ENCODE measurements at regions not wholly inside any gene's neighbourhood (a gene's known extent, or its start where the extent isn't known, plus 50 kb on each side); places are given as distances from the start of the nearest gene placed in this dataset.

- TF ChIP-seq OSR1 (CRISPR knock-in tag; IDR thresholded peaks at IDR 0.05) (no peak), BACH2 (CRISPR knock-in tag; IDR thresholded peaks at IDR 0.05; ENCODE audit: borderline replicate concordance) (no peak), PPARA (CRISPR knock-in tag; IDR thresholded peaks at IDR 0.05; ENCODE audit: borderline replicate concordance) (no peak), RARB (CRISPR knock-in tag; IDR thresholded peaks at IDR 0.05) (no peak), ARNTL (CRISPR knock-in tag; IDR thresholded peaks at IDR 0.05; ENCODE audit: borderline replicate concordance, low read depth) (no peak), SNAI2 (CRISPR knock-in tag; IDR thresholded peaks at IDR 0.05) (no peak), TOX (CRISPR knock-in tag; IDR thresholded peaks at IDR 0.05; ENCODE audit: borderline replicate concordance) (no peak), ZC3H10 (CRISPR knock-in tag; IDR thresholded peaks at IDR 0.05) (no peak), ZNF70 (CRISPR knock-in tag; IDR thresholded peaks at IDR 0.05) (no peak), PATZ1 (CRISPR knock-in tag; IDR thresholded peaks at IDR 0.05; ENCODE audit: borderline replicate concordance) (no peak), ESRRG (CRISPR knock-in tag; IDR thresholded peaks at IDR 0.05) (no peak), ZNF565 (CRISPR knock-in tag; conservative IDR thresholded peaks at IDR 0.05; ENCODE audit: low read depth) (no peak)
- no peak for ATAC-seq
Observed at GRCh38 chr5:30392897-30393296, 800.6 kb upstream of the CDH6 start.

GRCh38 chr5:30390095-30390494 lies 803.4 kb upstream of the CDH6 start:
- TF ChIP-seq ZFP30 (CRISPR knock-in tag; IDR thresholded peaks at IDR 0.05), result no peak
- no peak for TF ChIP-seq CSRNP3 (CRISPR knock-in tag; IDR thresholded peaks at IDR 0.05)
- no peak for TF ChIP-seq PATZ1 (CRISPR knock-in tag; IDR thresholded peaks at IDR 0.05; ENCODE audit: borderline replicate concordance)
- no peak for TF ChIP-seq RARB (CRISPR knock-in tag; IDR thresholded peaks at IDR 0.05)
- TF ChIP-seq GLIS3 (CRISPR knock-in tag; IDR thresholded peaks at IDR 0.05), result no peak
- TF ChIP-seq OSR1 (CRISPR knock-in tag; IDR thresholded peaks at IDR 0.05), result no peak
- no peak for TF ChIP-seq ESRRG (CRISPR knock-in tag; IDR thresholded peaks at IDR 0.05)
- TF ChIP-seq ARNTL (CRISPR knock-in tag; IDR thresholded peaks at IDR 0.05; ENCODE audit: borderline replicate concordance, low read depth), result no peak
- no peak for TF ChIP-seq ZNF8 (CRISPR knock-in tag; IDR thresholded peaks at IDR 0.05)
- no peak for TF ChIP-seq ZNF70 (CRISPR knock-in tag; IDR thresholded peaks at IDR 0.05)
- no peak for TF ChIP-seq ZC3H10 (CRISPR knock-in tag; IDR thresholded peaks at IDR 0.05)
- no peak for TF ChIP-seq ZFP3 (CRISPR knock-in tag; IDR thresholded peaks at IDR 0.05)
- no peak for TF ChIP-seq SNAI2 (CRISPR knock-in tag; IDR thresholded peaks at IDR 0.05)
- TF ChIP-seq CREB5 (CRISPR knock-in tag; IDR thresholded peaks at IDR 0.05; ENCODE audit: low read depth), result no peak
- no peak for TF ChIP-seq TSHZ2 (CRISPR knock-in tag; IDR thresholded peaks at IDR 0.05)
- TF ChIP-seq PPARA (CRISPR knock-in tag; IDR thresholded peaks at IDR 0.05; ENCODE audit: borderline replicate concordance), result no peak
- no peak for ATAC-seq

- ATAC-seq, result no peak
- TF ChIP-seq BACH2 (CRISPR knock-in tag; IDR thresholded peaks at IDR 0.05; ENCODE audit: borderline replicate concordance) (no peak), GLIS3 (CRISPR knock-in tag; IDR thresholded peaks at IDR 0.05) (no peak), ZC3H10 (CRISPR knock-in tag; IDR thresholded peaks at IDR 0.05) (no peak), ZNF70 (CRISPR knock-in tag; IDR thresholded peaks at IDR 0.05) (no peak), ZNF565 (CRISPR knock-in tag; conservative IDR thresholded peaks at IDR 0.05; ENCODE audit: low read depth) (no peak), CSRNP3 (CRISPR knock-in tag; IDR thresholded peaks at IDR 0.05) (no peak), TOX (CRISPR knock-in tag; IDR thresholded peaks at IDR 0.05; ENCODE audit: borderline replicate concordance) (no peak), ZNF8 (CRISPR knock-in tag; IDR thresholded peaks at IDR 0.05) (no peak), ARNTL (CRISPR knock-in tag; IDR thresholded peaks at IDR 0.05; ENCODE audit: borderline replicate concordance, low read depth) (no peak)
Observed at GRCh38 chr5:30387974-30388632, 805.4 kb upstream of the CDH6 start.

Measured in SK-N-SH treated with all-trans-retinoic acid at 6 μM for 48 hours (cell line).